ENCODE measurements at regions not wholly inside any gene's neighbourhood (a gene's known extent, or its start where the extent isn't known, plus 50 kb on each side); places are given as distances from the start of the nearest gene placed in this dataset.

DNA sequence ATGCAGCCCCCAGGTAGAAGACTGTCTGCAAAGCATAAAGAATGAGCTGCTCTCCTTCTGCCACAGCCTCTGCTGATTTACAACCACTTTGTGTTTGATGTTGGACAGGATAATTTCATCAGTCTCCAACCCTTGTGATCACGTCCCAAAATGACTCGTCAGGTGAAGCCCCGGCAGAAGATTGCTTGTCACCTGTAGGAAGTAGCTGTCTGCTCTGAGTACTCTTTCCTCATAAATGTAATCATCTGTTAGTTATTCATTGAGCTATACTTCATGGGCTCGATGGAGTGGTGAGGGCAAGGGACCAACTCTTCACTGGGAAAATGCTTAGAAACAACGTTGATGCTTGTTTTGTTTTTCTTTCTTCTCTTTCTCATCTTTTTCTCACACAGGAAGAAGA, 290.9 kb upstream of the SP8 start:
- ChIA-PET POLR2A (no interaction called here), CTCF (no interaction called here)
- no peaks in the 10 kb centered on the region for H4K20me1 ChIP-seq (replicated peaks; ENCODE audit: control insufficient read depth, extremely low read depth, insufficient read depth, low read length)
- DNase-seq (ENCODE audit: low read depth, low spot score) (no peak), FAIRE-seq (no peak)
- no peak overlapping the region for H3K27ac ChIP-seq (ENCODE audit: insufficient read depth, low read depth, low read length)
- no peaks in the 10 kb centered on the region for H3K27me3 ChIP-seq (ENCODE audit: control insufficient read depth in 2 of 2, insufficient read depth in 2 of 2, low read length in 2 of 2)
- no TSS peak for BruUV-seq (replicated peaks)
- TF ChIP-seq EZH2 (IDR thresholded peaks at IDR 0.05; ENCODE audit: borderline replicate concordance, low read depth, low read length, severe bottlenecking) (no peak), FOS (IDR thresholded peaks at IDR 0.05; ENCODE audit: borderline replicate concordance, insufficient read depth, low read length) (no peak), POLR2A (IDR thresholded peaks at IDR 0.05; ENCODE audit: low read depth, low read length) (no peak), MYC (IDR thresholded peaks at IDR 0.05; ENCODE audit: low read depth, low read length) (no peak), JUN (IDR thresholded peaks at IDR 0.05; ENCODE audit: borderline replicate concordance, insufficient read depth, insufficient read length, low read depth) (no peak), POLR2AphosphoS5 (IDR thresholded peaks at IDR 0.05; ENCODE audit: insufficient read depth, low read depth, low read length) (no peak), GATA2 (IDR thresholded peaks at IDR 0.05; ENCODE audit: insufficient read depth, insufficient read length, low read depth, low read length) (no peak)
- TF ChIP-seq, protein P1, sequence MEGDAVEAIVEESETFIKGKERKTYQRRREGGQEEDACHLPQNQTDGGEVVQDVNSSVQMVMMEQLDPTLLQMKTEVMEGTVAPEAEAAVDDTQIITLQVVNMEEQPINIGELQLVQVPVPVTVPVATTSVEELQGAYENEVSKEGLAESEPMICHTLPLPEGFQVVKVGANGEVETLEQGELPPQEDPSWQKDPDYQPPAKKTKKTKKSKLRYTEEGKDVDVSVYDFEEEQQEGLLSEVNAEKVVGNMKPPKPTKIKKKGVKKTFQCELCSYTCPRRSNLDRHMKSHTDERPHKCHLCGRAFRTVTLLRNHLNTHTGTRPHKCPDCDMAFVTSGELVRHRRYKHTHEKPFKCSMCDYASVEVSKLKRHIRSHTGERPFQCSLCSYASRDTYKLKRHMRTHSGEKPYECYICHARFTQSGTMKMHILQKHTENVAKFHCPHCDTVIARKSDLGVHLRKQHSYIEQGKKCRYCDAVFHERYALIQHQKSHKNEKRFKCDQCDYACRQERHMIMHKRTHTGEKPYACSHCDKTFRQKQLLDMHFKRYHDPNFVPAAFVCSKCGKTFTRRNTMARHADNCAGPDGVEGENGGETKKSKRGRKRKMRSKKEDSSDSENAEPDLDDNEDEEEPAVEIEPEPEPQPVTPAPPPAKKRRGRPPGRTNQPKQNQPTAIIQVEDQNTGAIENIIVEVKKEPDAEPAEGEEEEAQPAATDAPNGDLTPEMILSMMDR (IDR thresholded peaks at IDR 0.05; ENCODE audit: extremely low read depth in 1 of 2, insufficient read depth in 1 of 2, low read depth in 1 of 2, low read length in 2 of 2) = no peak
- TF ChIP-seq, protein P2, sequence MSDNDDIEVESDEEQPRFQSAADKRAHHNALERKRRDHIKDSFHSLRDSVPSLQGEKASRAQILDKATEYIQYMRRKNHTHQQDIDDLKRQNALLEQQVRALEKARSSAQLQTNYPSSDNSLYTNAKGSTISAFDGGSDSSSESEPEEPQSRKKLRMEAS (IDR thresholded peaks at IDR 0.05; ENCODE audit: insufficient read depth, insufficient read length) = no peak
- dilution Hi-C loops (cut with MboI; ENCODE audit: extremely low pct_ligation_motif_present, low sequenced_read_pairs) = no loop called here
- no peak overlapping the region for H2AFZ ChIP-seq (ENCODE audit: low read depth, low read length)
- no peaks in the 10 kb centered on the region for H3K9me3 ChIP-seq (replicated peaks; ENCODE audit: control insufficient read depth, insufficient read depth, low read length)
- H3K4me1 ChIP-seq (ENCODE audit: control insufficient read depth, extremely low read depth, insufficient read depth, low read length) = no peaks in the 10 kb centered on the region
- no peak overlapping the region for H3K4me2 ChIP-seq (ENCODE audit: insufficient read depth, low read length)
- H3K9me1 ChIP-seq (replicated peaks; ENCODE audit: control insufficient read depth, extremely low read depth, insufficient read depth, low read length) = no peaks in the 10 kb centered on the region
- H3K36me3 ChIP-seq (ENCODE audit: control insufficient read depth in 2 of 2, extremely low read depth in 1 of 2, insufficient read depth in 2 of 2, low read length in 2 of 2) = no peaks in the 10 kb centered on the region
- H3K9ac ChIP-seq (replicated peaks; ENCODE audit: extremely low read depth, insufficient read depth, low read length) = no peak overlapping the region
- no peaks in the 10 kb centered on the region for H3K79me2 ChIP-seq (ENCODE audit: control insufficient read depth, insufficient read depth, low read length)
- no peak overlapping the region for H3K4me3 ChIP-seq (replicated peaks in 1 of 3; ENCODE audit: insufficient read depth in 1 of 3, low read depth in 1 of 3, low read length in 3 of 3)
- intact Hi-C loops (cut with micrococcal nuclease) = no loop called here

Data from endothelial cell of umbilical vein (primary cell).